Mesendoderm (in vitro differentiated cells): ENCODE measurements at regions not wholly inside any gene's neighbourhood (a gene's known extent, or its start where the extent isn't known, plus 50 kb on each side); places are given as distances from the start of the nearest gene placed in this dataset.
A peak's percentile ranks its signal among the peaks of the same experiment; 100 is the strongest.

Experiments
- DNase-seq: peaks from one replicate; pipeline ENCODE4 v3.0.0; 2013
- H2AK5ac ChIP-seq: 2 replicates; pipeline ENCODE4 v1.6.1; 2013; ENCODE audit warnings: low read length, inconsistent platforms
- H2BK120ac ChIP-seq: 2 replicates; pipeline ENCODE4 v1.6.1; 2013; ENCODE audit warnings: low read depth, mild to moderate bottlenecking, low read length, moderate library complexity, mixed read lengths
- H2BK15ac ChIP-seq: replicated peaks from 2 replicates; pipeline ENCODE4 v1.6.1; 2013; ENCODE audit warnings: low read depth, mild to moderate bottlenecking, moderate library complexity
- H2BK5ac ChIP-seq: 2 replicates; pipeline ENCODE4 v1.6.1; 2013; ENCODE audit warnings: low read length, inconsistent platforms
- H3K18ac ChIP-seq: 2 replicates; pipeline ENCODE4 v1.6.1; 2013; ENCODE audit warnings: mild to moderate bottlenecking, low read length, mixed read lengths
- H3K23ac ChIP-seq: one replicate; pipeline ENCODE4 v1.6.1; 2013; ENCODE audit warnings: low read length
- H3K27ac ChIP-seq: 2 replicates; pipeline ENCODE4 v1.5.1; 2013; ENCODE audit warnings: low read depth, mild to moderate bottlenecking, inconsistent platforms, low read length, moderate library complexity
- H3K27me3 ChIP-seq: 2 replicates; pipeline ENCODE4 v1.6.1; 2013; ENCODE audit warnings: low read length, control low read depth, mild to moderate bottlenecking, inconsistent platforms; ENCODE audit not compliant: insufficient read depth, poor library complexity
- H3K36me3 ChIP-seq: 2 replicates; pipeline ENCODE4 v1.6.1; 2013; ENCODE audit warnings: low read length, inconsistent platforms; ENCODE audit not compliant: control insufficient read depth, insufficient read depth
- H3K4ac ChIP-seq: one replicate; pipeline ENCODE4 v1.6.1; 2013; ENCODE audit warnings: low read depth, mild to moderate bottlenecking, low read length, moderate library complexity
- H3K4me1 ChIP-seq: 2 replicates; pipeline ENCODE4 v1.6.1; 2013; ENCODE audit warnings: low read depth, low read length, inconsistent platforms; ENCODE audit not compliant: control insufficient read depth
- H3K4me2 ChIP-seq: 2 replicates; pipeline ENCODE4 v1.6.1; 2013; ENCODE audit warnings: low read length
- H3K4me3 ChIP-seq: 2 replicates; pipeline ENCODE4 v1.5.1; 2013; ENCODE audit warnings: mild to moderate bottlenecking, low read length
- H3K56ac ChIP-seq: one replicate; pipeline ENCODE4 v1.6.1; 2013; ENCODE audit warnings: low read length
- H3K79me1 ChIP-seq: 2 replicates; pipeline ENCODE4 v1.6.1; 2013; ENCODE audit warnings: low read length, inconsistent platforms
- H3K79me2 ChIP-seq: 2 replicates; pipeline ENCODE4 v1.6.1; 2013; ENCODE audit warnings: mild to moderate bottlenecking, low read length; ENCODE audit not compliant: control insufficient read depth, insufficient read depth
- H3K9ac ChIP-seq: 2 replicates; pipeline ENCODE4 v1.6.1; 2013; ENCODE audit warnings: low read length, inconsistent platforms
- H4K5ac ChIP-seq: one replicate; pipeline ENCODE4 v1.6.1; 2013; ENCODE audit warnings: low read length
- H4K8ac ChIP-seq: one replicate; pipeline ENCODE4 v1.6.1; 2013; ENCODE audit warnings: low read depth, mild to moderate bottlenecking, control low read depth, low read length, moderate library complexity
- WGBS: extraction: QIAGEN DNeasy Blood & Tissue Kit; methylation state at CpG from one replicate; pipeline ENCODE4 v1.1.7; 2013; ENCODE audit warnings: low lambda C conversion rate, missing lambda C conversion rate; ENCODE audit not compliant: insufficient coverage; ENCODE audit errors: extremely low coverage; 5-methylcytosine and 5-hydroxymethylcytosine counted together

- Histone ChIP-seq H3K27me3 (no peaks in the 10 kb centered on the region), H2BK120ac (no peak overlapping the region), H4K8ac (no peak overlapping the region), H2BK15ac (no peak overlapping the region), H3K4ac (no peak overlapping the region), H2BK5ac (no peak overlapping the region), H3K56ac (no peak overlapping the region), H2AK5ac (no peak overlapping the region), H3K4me3 (no peak overlapping the region), H4K5ac (no peak overlapping the region), H3K79me2 (no peaks in the 10 kb centered on the region), H3K23ac (no peak overlapping the region), H3K4me2 (no peak overlapping the region), H3K36me3 (no peaks in the 10 kb centered on the region), H3K79me1 (no peaks in the 10 kb centered on the region), H3K27ac (no peak overlapping the region), H3K9ac (no peak overlapping the region), H3K18ac (no peak overlapping the region), H3K4me1 (no peaks in the 10 kb centered on the region)
- WGBS: no CpG with 5 or more reads among the region's 38 CpGs
- no peak for DNase-seq
Observed at GRCh38 chr10:81309041-81309552, 565.9 kb upstream of the NRG3 start.

DNA sequence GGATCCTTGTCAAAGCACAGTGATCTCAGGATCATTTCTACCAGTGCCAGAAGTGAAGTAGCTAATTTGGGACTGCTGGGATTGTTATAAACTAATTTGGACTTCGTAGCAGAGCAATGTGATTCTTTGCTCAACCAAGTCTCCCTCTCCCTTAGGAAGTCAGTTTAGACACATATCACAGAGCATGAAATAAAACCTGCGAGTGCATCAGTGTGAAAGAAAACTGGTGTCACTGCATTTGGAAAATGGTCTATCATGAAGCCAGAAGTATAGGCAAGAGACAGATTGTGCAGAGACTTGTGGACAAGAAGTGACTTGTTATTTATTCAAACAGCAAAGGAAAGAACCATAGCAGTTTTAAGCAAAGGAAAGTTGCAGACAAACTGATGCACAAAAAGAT lies 560.5 kb upstream of the NRG3 start:
- no peak overlapping the region for H4K5ac ChIP-seq
- no peaks in the 10 kb centered on the region for H3K79me2 ChIP-seq
- H3K23ac ChIP-seq: no peak overlapping the region
- H3K56ac ChIP-seq: no peak overlapping the region
- no peak overlapping the region for H3K4me3 ChIP-seq
- no CpG with 5 or more reads among the region's 2 CpGs for WGBS
- no peak overlapping the region for H3K4me2 ChIP-seq
- DNase-seq: no peak
- H3K4me1 ChIP-seq: no peaks in the 10 kb centered on the region
- H3K79me1 ChIP-seq: no peaks in the 10 kb centered on the region
- H2BK15ac ChIP-seq: no peak overlapping the region
- no peak overlapping the region for H3K18ac ChIP-seq
- no peak overlapping the region for H3K27ac ChIP-seq
- H3K4ac ChIP-seq: no peak overlapping the region
- H3K9ac ChIP-seq: no peak overlapping the region
- no peak overlapping the region for H2BK5ac ChIP-seq
- no peak overlapping the region for H2BK120ac ChIP-seq
- H3K36me3 ChIP-seq: no peaks in the 10 kb centered on the region
- no peaks in the 10 kb centered on the region for H3K27me3 ChIP-seq
- H2AK5ac ChIP-seq: no peak overlapping the region
- no peak overlapping the region for H4K8ac ChIP-seq

DNA sequence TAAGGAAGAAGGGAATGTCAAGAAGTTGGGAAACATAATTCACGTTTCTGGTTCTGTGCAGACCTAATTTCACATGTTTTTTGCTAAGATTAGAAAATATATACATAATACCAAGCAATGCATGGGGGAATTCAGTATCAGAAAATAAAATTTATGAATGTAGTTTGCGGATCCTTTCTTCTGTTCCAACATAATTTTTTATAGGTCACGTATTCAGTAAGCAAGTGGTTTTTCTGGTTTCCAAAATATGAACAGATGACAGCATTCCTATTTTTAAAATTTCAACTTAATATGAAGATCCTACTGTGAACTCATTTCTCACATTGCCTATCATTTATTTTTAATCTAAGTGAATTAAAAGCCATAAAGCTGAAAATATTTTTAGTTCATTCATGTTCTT lies 560.0 kb upstream of the NRG3 start:
- Histone ChIP-seq H2BK15ac (no peak overlapping the region), H3K18ac (no peak overlapping the region)

GRCh38 chr10:81348003-81348402 lies 527.0 kb upstream of the NRG3 start:
- Histone ChIP-seq H4K8ac (no peak overlapping the region), H3K27me3 (no peaks in the 10 kb centered on the region), H3K4me1 (no peaks in the 10 kb centered on the region), H2BK120ac (no peak overlapping the region), H3K79me2 (no peaks in the 10 kb centered on the region), H2BK5ac (no peak overlapping the region), H3K36me3 (no peaks in the 10 kb centered on the region), H4K5ac (no peak overlapping the region), H2BK15ac (no peak overlapping the region), H2AK5ac (no peak overlapping the region), H3K56ac (no peak overlapping the region), H3K79me1 (no peaks in the 10 kb centered on the region), H3K18ac (no peak overlapping the region), H3K4me2 (no peak overlapping the region), H3K4ac (no peak overlapping the region), H3K4me3 (no peak overlapping the region), H3K9ac (no peak overlapping the region), H3K27ac (no peak overlapping the region), H3K23ac (no peak overlapping the region)
- WGBS: 100% methylated on average over 1 of the region's 1 CpG
- DNase-seq: no peak

More for the DNA sequence above, 560.0 kb upstream of the NRG3 start:
- Histone ChIP-seq H4K8ac (no peak overlapping the region), H3K23ac (no peak overlapping the region), H3K79me1 (no peaks in the 10 kb centered on the region), H3K79me2 (no peaks in the 10 kb centered on the region), H4K5ac (no peak overlapping the region), H2AK5ac (no peak overlapping the region), H3K56ac (no peak overlapping the region), H3K27ac (no peak overlapping the region), H3K4me2 (no peak overlapping the region), H3K36me3 (no peaks in the 10 kb centered on the region), H3K27me3 (no peaks in the 10 kb centered on the region), H3K4me3 (no peak overlapping the region), H3K4ac (no peak overlapping the region), H3K4me1 (no peaks in the 10 kb centered on the region), H2BK120ac (no peak overlapping the region), H3K9ac (no peak overlapping the region), H2BK5ac (no peak overlapping the region)
- no peak for DNase-seq
- no CpG with 5 or more reads among the region's 3 CpGs for WGBS

GRCh38 chr10:81367132-81367531 lies 507.9 kb upstream of the NRG3 start:
- H3K27me3 ChIP-seq: no peaks in the 10 kb centered on the region
- no peak overlapping the region for H3K9ac ChIP-seq
- no peak overlapping the region for H2BK5ac ChIP-seq
- no peak overlapping the region for H3K27ac ChIP-seq
- peak; percentile 5 for DNase-seq
- H3K79me1 ChIP-seq: no peaks in the 10 kb centered on the region
- H3K36me3 ChIP-seq: no peaks in the 10 kb centered on the region
- no peak overlapping the region for H4K8ac ChIP-seq
- H3K23ac ChIP-seq: no peak overlapping the region
- H2BK15ac ChIP-seq: no peak overlapping the region
- no peak overlapping the region for H3K4me2 ChIP-seq
- no peaks in the 10 kb centered on the region for H3K79me2 ChIP-seq
- no CpG with 5 or more reads among the region's 2 CpGs for WGBS
- H3K18ac ChIP-seq: no peak overlapping the region
- H2BK120ac ChIP-seq: no peak overlapping the region
- H3K4me3 ChIP-seq: no peak overlapping the region
- no peak overlapping the region for H4K5ac ChIP-seq
- H3K56ac ChIP-seq: no peak overlapping the region
- H2AK5ac ChIP-seq: no peak overlapping the region
- no peak overlapping the region for H3K4ac ChIP-seq
- H3K4me1 ChIP-seq: no peaks in the 10 kb centered on the region

- H3K36me3 ChIP-seq: no peaks in the 10 kb centered on the region
- H3K56ac ChIP-seq: no peak overlapping the region
- no peak overlapping the region for H4K8ac ChIP-seq
- no peak overlapping the region for H3K4me2 ChIP-seq
- H3K4me1 ChIP-seq: no peaks in the 10 kb centered on the region
- H2BK120ac ChIP-seq: no peak overlapping the region
- no peaks in the 10 kb centered on the region for H3K79me1 ChIP-seq
- H3K23ac ChIP-seq: no peak overlapping the region
- no peak overlapping the region for H3K18ac ChIP-seq
- no peak overlapping the region for H2BK15ac ChIP-seq
- no peak overlapping the region for H3K4me3 ChIP-seq
- H3K4ac ChIP-seq: no peak overlapping the region
- no peak overlapping the region for H2AK5ac ChIP-seq
- no peaks in the 10 kb centered on the region for H3K79me2 ChIP-seq
- H3K9ac ChIP-seq: no peak overlapping the region
- H2BK5ac ChIP-seq: no peak overlapping the region
- no peak for DNase-seq
- WGBS: no CpG with 5 or more reads among the region's 3 CpGs
- no peak overlapping the region for H3K27ac ChIP-seq
- no peaks in the 10 kb centered on the region for H3K27me3 ChIP-seq
- no peak overlapping the region for H4K5ac ChIP-seq
Observed at GRCh38 chr10:81386817-81387216, 488.2 kb upstream of the NRG3 start.
